ENCODE measurements at regions not wholly inside any gene's neighbourhood (a gene's known extent, or its start where the extent isn't known, plus 50 kb on each side); places are given as distances from the start of the nearest gene placed in this dataset.

GRCh38 chr3:24981309-24981708, 446.8 kb upstream of the RARB start:
- H3K27ac ChIP-seq (ENCODE audit: low read depth, low read length): no peak overlapping the region
- H3K36me3 ChIP-seq (ENCODE audit: control insufficient read depth, insufficient read depth, low read length): no peaks in the 10 kb centered on the region
- H3K4me1 ChIP-seq (ENCODE audit: control insufficient read depth, insufficient read depth, low read length): no peaks in the 10 kb centered on the region
- H3K9ac ChIP-seq (ENCODE audit: low read length): no peak overlapping the region
- no peak overlapping the region for H3K4me3 ChIP-seq (ENCODE audit: low read length)
- no peaks in the 10 kb centered on the region for H3K27me3 ChIP-seq (ENCODE audit: control insufficient read depth, insufficient read depth, low read length)

- Histone ChIP-seq H3K27ac (ENCODE audit: low read depth, low read length) (no peak overlapping the region), H3K27me3 (ENCODE audit: control insufficient read depth, insufficient read depth, low read length) (no peaks in the 10 kb centered on the region), H3K4me3 (ENCODE audit: low read length) (no peak overlapping the region), H3K36me3 (ENCODE audit: control insufficient read depth, insufficient read depth, low read length) (no peaks in the 10 kb centered on the region), H3K4me1 (ENCODE audit: control insufficient read depth, insufficient read depth, low read length) (no peaks in the 10 kb centered on the region), H3K9ac (ENCODE audit: low read length) (no peak overlapping the region)
Measured at GRCh38 chr3:24981924-24982323, 446.1 kb upstream of the RARB start.

GRCh38 chr3:24985668-24986067, 442.4 kb upstream of the RARB start:
- Histone ChIP-seq H3K27ac (ENCODE audit: low read depth, low read length) (no peak overlapping the region), H3K4me3 (ENCODE audit: low read length) (no peak overlapping the region), H3K27me3 (ENCODE audit: control insufficient read depth, insufficient read depth, low read length) (no peaks in the 10 kb centered on the region), H3K9ac (ENCODE audit: low read length) (no peak overlapping the region), H3K4me1 (ENCODE audit: control insufficient read depth, insufficient read depth, low read length) (no peaks in the 10 kb centered on the region), H3K36me3 (ENCODE audit: control insufficient read depth, insufficient read depth, low read length) (no peaks in the 10 kb centered on the region)

GRCh38 chr3:24986612-24987011, 441.5 kb upstream of the RARB start:
- Histone ChIP-seq H3K4me1 (ENCODE audit: control insufficient read depth, insufficient read depth, low read length) (no peaks in the 10 kb centered on the region), H3K4me3 (ENCODE audit: low read length) (no peak overlapping the region), H3K9ac (ENCODE audit: low read length) (no peak overlapping the region), H3K36me3 (ENCODE audit: control insufficient read depth, insufficient read depth, low read length) (no peaks in the 10 kb centered on the region), H3K27me3 (ENCODE audit: control insufficient read depth, insufficient read depth, low read length) (no peaks in the 10 kb centered on the region), H3K27ac (ENCODE audit: low read depth, low read length) (no peak overlapping the region)

DNA sequence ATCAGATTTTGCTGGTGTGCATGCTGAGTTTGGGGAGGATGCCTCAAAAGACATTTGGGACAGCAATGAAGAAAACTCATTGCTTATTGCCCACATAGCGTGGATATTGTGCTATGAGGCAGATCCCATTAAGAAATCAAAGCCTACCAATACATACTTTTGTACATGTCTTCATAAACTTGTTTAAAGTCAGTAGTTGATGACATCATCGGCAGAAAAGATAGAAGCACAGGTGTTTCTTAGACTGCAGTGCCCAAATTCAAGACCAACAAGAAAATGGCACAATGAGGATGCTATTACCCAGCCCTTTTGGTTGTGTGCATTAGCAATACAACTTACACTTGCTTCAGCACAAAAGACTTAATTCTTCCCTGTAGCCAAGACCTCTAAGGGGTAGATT, 428.7 kb upstream of the RARB start:
- Histone ChIP-seq H3K9ac (ENCODE audit: low read length) (no peak overlapping the region), H3K4me3 (ENCODE audit: low read length) (no peak overlapping the region), H3K4me1 (ENCODE audit: control insufficient read depth, insufficient read depth, low read length) (peaks cover 3% of the 10 kb centered on the region), H3K36me3 (ENCODE audit: control insufficient read depth, insufficient read depth, low read length) (no peaks in the 10 kb centered on the region), H3K27ac (ENCODE audit: low read depth, low read length) (no peak overlapping the region), H3K27me3 (ENCODE audit: control insufficient read depth, insufficient read depth, low read length) (no peaks in the 10 kb centered on the region)

GRCh38 chr3:25000971-25001591, 427.0 kb upstream of the RARB start:
- Histone ChIP-seq H3K27ac (ENCODE audit: low read depth, low read length) (no peak overlapping the region), H3K36me3 (ENCODE audit: control insufficient read depth, insufficient read depth, low read length) (no peaks in the 10 kb centered on the region), H3K27me3 (ENCODE audit: control insufficient read depth, insufficient read depth, low read length) (no peaks in the 10 kb centered on the region), H3K4me3 (ENCODE audit: low read length) (no peak overlapping the region), H3K9ac (ENCODE audit: low read length) (no peak overlapping the region), H3K4me1 (ENCODE audit: control insufficient read depth, insufficient read depth, low read length) (peaks cover 3% of the 10 kb centered on the region)

- no peak overlapping the region for H3K27ac ChIP-seq (ENCODE audit: low read depth, low read length)
- no peak overlapping the region for H3K4me3 ChIP-seq (ENCODE audit: low read length)
- peaks cover 3% of the 10 kb centered on the region for H3K4me1 ChIP-seq (ENCODE audit: control insufficient read depth, insufficient read depth, low read length)
Measured at GRCh38 chr3:25002052-25002451, 426.0 kb upstream of the RARB start.

GRCh38 chr3:25007974-25008658, 419.9 kb upstream of the RARB start:
- no peak overlapping the region for H3K4me3 ChIP-seq (ENCODE audit: low read length)
- no peak overlapping the region for H3K27ac ChIP-seq (ENCODE audit: low read depth, low read length)
- no peaks in the 10 kb centered on the region for H3K4me1 ChIP-seq (ENCODE audit: control insufficient read depth, insufficient read depth, low read length)
- H3K36me3 ChIP-seq (ENCODE audit: control insufficient read depth, insufficient read depth, low read length): no peaks in the 10 kb centered on the region
- H3K9ac ChIP-seq (ENCODE audit: low read length): no peak overlapping the region
- no peaks in the 10 kb centered on the region for H3K27me3 ChIP-seq (ENCODE audit: control insufficient read depth, insufficient read depth, low read length)

More at GRCh38 chr3:25002052-25002451, 426.0 kb upstream of the RARB start:
- no peaks in the 10 kb centered on the region for H3K36me3 ChIP-seq (ENCODE audit: control insufficient read depth, insufficient read depth, low read length)
- H3K9ac ChIP-seq (ENCODE audit: low read length): no peak overlapping the region
- no peaks in the 10 kb centered on the region for H3K27me3 ChIP-seq (ENCODE audit: control insufficient read depth, insufficient read depth, low read length)

GRCh38 chr3:25009665-25010064, 418.4 kb upstream of the RARB start:
- no peak overlapping the region for H3K9ac ChIP-seq (ENCODE audit: low read length)
- H3K27ac ChIP-seq (ENCODE audit: low read depth, low read length): no peak overlapping the region
- no peak overlapping the region for H3K4me3 ChIP-seq (ENCODE audit: low read length)
- H3K36me3 ChIP-seq (ENCODE audit: control insufficient read depth, insufficient read depth, low read length): no peaks in the 10 kb centered on the region
- no peaks in the 10 kb centered on the region for H3K4me1 ChIP-seq (ENCODE audit: control insufficient read depth, insufficient read depth, low read length)
- no peaks in the 10 kb centered on the region for H3K27me3 ChIP-seq (ENCODE audit: control insufficient read depth, insufficient read depth, low read length)

DNA sequence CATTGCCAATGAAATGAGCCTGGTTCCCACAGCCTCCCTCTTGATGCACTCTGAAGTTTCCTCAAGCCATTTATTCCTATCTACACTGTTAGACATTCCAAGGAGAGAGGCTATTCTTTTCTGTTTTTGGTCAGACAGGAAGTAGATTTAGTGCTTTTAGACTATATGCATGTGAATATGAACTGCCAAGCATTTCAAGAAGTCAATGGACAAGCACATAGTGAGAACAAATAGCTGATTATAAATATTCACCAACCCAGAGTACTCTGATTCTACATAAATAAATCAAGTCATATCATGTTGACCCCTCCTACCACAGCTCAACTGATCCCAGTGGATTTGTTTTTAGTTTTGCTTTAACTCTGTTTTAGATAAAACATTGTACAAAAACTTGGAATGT, 412.5 kb upstream of the RARB start:
- H3K36me3 ChIP-seq (ENCODE audit: control insufficient read depth, insufficient read depth, low read length): no peaks in the 10 kb centered on the region
- no peak overlapping the region for H3K27ac ChIP-seq (ENCODE audit: low read depth, low read length)
- H3K4me1 ChIP-seq (ENCODE audit: control insufficient read depth, insufficient read depth, low read length): no peaks in the 10 kb centered on the region
- no peak overlapping the region for H3K4me3 ChIP-seq (ENCODE audit: low read length)
- H3K27me3 ChIP-seq (ENCODE audit: control insufficient read depth, insufficient read depth, low read length): no peaks in the 10 kb centered on the region
- H3K9ac ChIP-seq (ENCODE audit: low read length): no peak overlapping the region

GRCh38 chr3:25018909-25019308, 409.2 kb upstream of the RARB start:
- no peak overlapping the region for H3K9ac ChIP-seq (ENCODE audit: low read length)
- no peaks in the 10 kb centered on the region for H3K27me3 ChIP-seq (ENCODE audit: control insufficient read depth, insufficient read depth, low read length)
- H3K36me3 ChIP-seq (ENCODE audit: control insufficient read depth, insufficient read depth, low read length): no peaks in the 10 kb centered on the region
- no peaks in the 10 kb centered on the region for H3K4me1 ChIP-seq (ENCODE audit: control insufficient read depth, insufficient read depth, low read length)
- H3K4me3 ChIP-seq (ENCODE audit: low read length): no peak overlapping the region
- no peak overlapping the region for H3K27ac ChIP-seq (ENCODE audit: low read depth, low read length)

GRCh38 chr3:25019506-25019905, 408.6 kb upstream of the RARB start:
- Histone ChIP-seq H3K36me3 (ENCODE audit: control insufficient read depth, insufficient read depth, low read length) (no peaks in the 10 kb centered on the region), H3K4me1 (ENCODE audit: control insufficient read depth, insufficient read depth, low read length) (no peaks in the 10 kb centered on the region), H3K9ac (ENCODE audit: low read length) (no peak overlapping the region), H3K27me3 (ENCODE audit: control insufficient read depth, insufficient read depth, low read length) (no peaks in the 10 kb centered on the region), H3K4me3 (ENCODE audit: low read length) (no peak overlapping the region), H3K27ac (ENCODE audit: low read depth, low read length) (no peak overlapping the region)

- H3K9ac ChIP-seq (ENCODE audit: low read length): no peak overlapping the region
- no peaks in the 10 kb centered on the region for H3K4me1 ChIP-seq (ENCODE audit: control insufficient read depth, insufficient read depth, low read length)
- H3K36me3 ChIP-seq (ENCODE audit: control insufficient read depth, insufficient read depth, low read length): no peaks in the 10 kb centered on the region
- no peak overlapping the region for H3K4me3 ChIP-seq (ENCODE audit: low read length)
- H3K27me3 ChIP-seq (ENCODE audit: control insufficient read depth, insufficient read depth, low read length): no peaks in the 10 kb centered on the region
- no peak overlapping the region for H3K27ac ChIP-seq (ENCODE audit: low read depth, low read length)
Measured at GRCh38 chr3:25021816-25022215, 406.2 kb upstream of the RARB start.

Data from rectal smooth muscle tissue (tissue), 1 donor.